KBM-7 (cell line): ENCODE measurements at regions not wholly inside any gene's neighbourhood (a gene's known extent, or its start where the extent isn't known, plus 50 kb on each side); places are given as distances from the start of the nearest gene placed in this dataset.

Source experiments
- DNase-seq: peaks from one replicate; pipeline ENCODE4 v3.0.0-alpha.2; 2015
- in situ Hi-C: fragments of 300-500 bp; cut with MboI; formaldehyde crosslinking; loops from 2 replicates; pipeline ENCODE4 v1.14.3; 2020; ENCODE audit warnings: low sequenced_read_pairs, low pct_unique_long_range_greater_than_20kb, mixed read lengths

DNA sequence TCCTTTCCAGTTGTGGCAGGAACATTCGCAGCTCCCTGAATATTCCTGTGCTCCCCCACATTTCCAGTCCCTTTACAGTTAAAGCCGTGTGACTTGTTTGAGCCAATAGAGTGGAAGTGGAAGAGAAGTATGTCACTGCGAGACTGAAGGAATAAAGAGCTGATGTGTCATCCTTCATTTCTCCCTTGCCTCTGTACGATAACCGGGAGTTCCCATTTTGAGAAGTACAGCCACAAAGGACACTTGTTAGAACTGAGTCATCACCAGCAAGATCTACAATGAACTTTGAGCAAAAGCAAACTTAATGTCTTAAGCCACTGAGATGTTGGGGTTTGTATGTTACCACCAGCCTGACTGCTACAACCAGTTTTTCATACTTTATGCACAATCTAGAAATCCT lies 92.3 kb downstream of the SPRY1 start:
- peak; percentile 47 for DNase-seq
- in situ Hi-C loops = no loop called here

DNA sequence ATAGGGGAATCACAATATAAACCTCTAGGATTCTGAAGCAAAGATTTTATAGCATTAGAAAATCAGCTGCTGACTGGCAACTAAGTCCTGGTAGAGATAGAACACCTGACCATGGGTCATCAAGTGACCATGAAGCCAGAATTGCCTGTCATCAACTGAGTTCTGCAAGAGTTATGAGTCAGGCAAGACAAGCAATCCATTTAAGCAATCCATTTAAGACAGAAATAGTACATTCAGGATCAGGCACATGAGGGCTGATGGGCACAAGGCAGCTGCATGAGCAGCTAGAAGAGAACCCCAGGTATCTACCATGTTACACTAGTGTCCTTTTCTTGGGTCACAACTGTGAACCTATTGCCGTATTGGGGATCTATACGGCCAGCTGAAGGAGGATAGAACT lies 98.9 kb downstream of the SPRY1 start:
- DNase-seq = no peak

GRCh38 chr4:123496421-123496820 lies 99.8 kb downstream of the SPRY1 start:
- DNase-seq = no peak
- in situ Hi-C loops = no loop called here

More for the DNA sequence above, 98.9 kb downstream of the SPRY1 start:
- in situ Hi-C loops = no loop called here

GRCh38 chr4:123497340-123497739 lies 100.7 kb downstream of the SPRY1 start:
- in situ Hi-C loops = no loop called here
- no peak for DNase-seq

GRCh38 chr4:123501733-123502132 lies 105.1 kb downstream of the SPRY1 start:
- DNase-seq = no peak
- in situ Hi-C loops = no loop called here

DNA sequence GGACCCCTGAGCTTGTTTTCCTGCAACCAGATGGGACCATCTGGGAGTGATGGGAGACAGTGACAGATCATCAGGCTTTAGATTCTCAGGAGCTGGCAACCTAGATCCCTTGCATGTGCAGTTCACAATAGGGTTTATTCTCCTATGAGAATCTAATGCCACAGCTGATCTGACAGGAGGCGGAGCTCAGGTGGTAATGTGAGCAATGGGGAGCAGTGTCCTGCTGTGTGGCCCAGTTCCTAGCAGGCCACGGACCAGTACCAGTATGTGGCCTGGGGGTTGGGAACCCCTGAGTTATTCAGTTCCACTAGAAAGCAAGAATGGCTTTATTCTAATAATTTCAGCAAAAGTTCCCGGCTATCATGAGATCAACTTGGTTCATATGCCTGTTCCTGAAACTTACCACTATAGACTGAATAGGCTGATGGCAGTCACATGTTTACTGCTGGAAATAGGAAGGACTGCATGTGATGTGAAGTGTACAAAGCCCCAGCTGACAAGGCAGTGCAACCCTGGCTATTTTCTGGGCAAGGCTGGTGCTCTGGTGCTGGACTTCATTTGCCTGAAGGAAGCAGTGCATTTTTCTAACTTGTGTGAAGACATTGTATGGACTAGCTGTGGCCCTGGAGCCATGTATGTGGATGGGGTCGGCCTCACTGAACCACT lies 107.2 kb downstream of the SPRY1 start:
- no peak for DNase-seq
- in situ Hi-C loops = no loop called here

GRCh38 chr4:123505095-123506010 lies 108.8 kb downstream of the SPRY1 start:
- peak; percentile 62 for DNase-seq
- in situ Hi-C loops = no loop called here

DNA sequence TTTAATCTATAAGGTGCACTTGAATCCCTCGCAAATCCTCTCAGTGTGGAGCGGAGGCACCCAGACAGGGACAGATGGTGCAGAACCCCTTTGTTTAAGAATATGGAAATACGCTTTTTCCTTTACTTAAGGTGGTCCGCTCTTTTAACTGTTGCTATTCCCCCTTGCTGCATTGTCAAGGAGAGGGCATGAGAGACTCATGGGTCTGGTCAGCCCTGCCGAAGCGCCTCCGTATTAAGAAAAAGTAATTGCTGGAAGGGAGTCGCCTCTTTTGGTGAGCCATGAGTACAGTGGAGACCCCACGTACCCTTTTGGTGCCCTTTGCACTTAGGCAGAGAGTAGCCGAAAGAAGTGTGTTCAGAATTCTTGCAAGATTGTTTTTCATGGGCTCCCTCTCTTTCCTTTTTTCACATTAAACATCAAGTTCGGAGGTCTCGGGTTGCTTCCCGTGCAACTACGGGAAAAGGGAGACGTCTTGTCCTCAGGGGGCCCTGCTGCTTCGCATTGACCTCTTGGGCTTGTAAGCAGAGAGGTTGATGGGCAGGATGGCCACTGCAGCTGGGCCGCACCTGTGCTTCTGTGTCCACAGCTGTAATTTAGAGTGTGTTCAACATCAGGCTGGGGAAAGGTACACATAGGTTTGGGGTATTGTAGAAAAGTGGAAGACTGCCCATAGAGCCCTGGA lies 109.6 kb downstream of the SPRY1 start:
- no peak for DNase-seq
- in situ Hi-C loops = no loop called here

- in situ Hi-C loops = no loop called here
- no peak for DNase-seq
These were observed 110.8 kb downstream of the SPRY1 start for GRCh38 chr4:123507376-123507775.

DNA sequence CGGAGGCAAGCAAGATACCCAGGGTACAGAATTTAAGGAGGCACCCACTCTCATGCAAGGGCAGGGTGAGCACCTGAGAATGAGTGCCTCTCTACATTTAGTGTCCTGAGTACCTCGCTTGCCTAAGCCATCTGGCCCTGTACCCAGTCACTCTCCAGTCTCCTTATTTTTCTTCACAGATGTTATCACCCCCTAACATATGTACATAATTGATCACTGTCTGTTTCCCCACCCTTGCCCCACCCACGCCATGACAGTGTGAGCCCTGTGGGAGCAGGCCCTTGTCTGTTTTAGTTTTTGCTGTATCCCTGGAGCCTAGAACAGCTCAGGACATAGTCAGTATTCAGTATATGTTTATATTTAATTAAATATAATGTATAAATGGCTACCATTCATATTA lies 113.6 kb downstream of the SPRY1 start:
- in situ Hi-C loops = no loop called here
- DNase-seq = no peak

DNA sequence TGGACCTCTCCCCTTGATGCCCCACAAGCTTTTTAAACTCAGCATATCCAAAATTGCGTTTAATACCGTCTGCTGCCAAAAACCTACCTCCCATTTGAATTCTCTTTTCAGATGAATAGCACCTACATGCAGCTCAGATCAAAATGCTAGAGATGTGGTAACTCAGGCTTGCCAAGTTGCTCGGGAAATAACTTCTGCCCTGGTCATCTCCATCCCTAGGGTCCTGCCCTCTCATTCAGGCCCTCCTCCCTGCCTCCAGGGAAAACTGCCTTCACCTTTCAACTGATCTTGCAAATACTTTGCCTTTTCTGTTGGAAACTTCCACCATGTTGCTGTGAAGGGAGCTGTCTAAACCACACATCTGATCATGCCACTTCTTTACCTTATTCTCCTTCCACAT lies 114.1 kb downstream of the SPRY1 start:
- DNase-seq = no peak
- in situ Hi-C loops = no loop called here

- no peak for DNase-seq
- in situ Hi-C loops = no loop called here
These were observed 120.0 kb downstream of the SPRY1 start for GRCh38 chr4:123516576-123516975.

GRCh38 chr4:123517176-123517575 lies 120.6 kb downstream of the SPRY1 start:
- no peak for DNase-seq
- in situ Hi-C loops = no loop called here

DNA sequence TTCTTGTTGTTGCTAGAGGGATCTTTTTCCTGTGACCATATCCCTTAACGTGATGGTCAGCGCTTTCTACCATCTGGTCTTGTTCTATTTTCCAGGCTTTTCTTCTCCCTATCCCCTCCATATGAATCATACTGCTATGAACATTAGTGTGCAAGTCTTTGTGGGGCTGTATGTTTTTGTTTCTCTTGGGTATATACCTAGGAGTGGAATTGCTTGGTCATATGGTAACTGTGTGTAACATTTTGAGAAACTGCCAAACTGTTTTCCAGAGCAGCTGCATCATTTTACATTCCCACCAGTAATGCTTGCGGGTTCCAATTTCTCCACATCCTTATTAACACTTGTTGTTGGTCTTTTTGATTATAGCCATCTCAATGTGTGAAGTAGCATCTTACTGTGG lies 121.4 kb downstream of the SPRY1 start:
- no peak for DNase-seq
- in situ Hi-C loops = no loop called here

DNA sequence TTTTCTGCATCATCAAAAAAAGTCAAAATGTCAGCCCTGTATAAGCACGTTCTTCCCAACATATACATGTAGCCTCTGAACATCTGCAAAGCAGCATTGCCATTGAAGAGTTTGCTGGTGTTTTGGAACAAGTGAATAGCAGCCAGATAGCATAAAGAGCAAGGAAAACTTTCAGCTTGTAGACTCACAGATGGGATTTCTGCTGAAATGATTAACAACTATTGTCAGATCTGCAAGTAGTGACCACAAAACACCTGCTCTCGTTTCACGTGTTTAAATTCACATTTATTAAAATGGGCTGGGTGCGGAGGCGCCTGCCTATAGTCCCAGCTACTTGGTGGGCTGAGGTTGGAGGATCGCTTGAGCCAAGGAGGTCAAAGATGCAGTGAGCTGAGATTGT lies 123.7 kb downstream of the SPRY1 start:
- in situ Hi-C loops = no loop called here
- DNase-seq = no peak

DNA sequence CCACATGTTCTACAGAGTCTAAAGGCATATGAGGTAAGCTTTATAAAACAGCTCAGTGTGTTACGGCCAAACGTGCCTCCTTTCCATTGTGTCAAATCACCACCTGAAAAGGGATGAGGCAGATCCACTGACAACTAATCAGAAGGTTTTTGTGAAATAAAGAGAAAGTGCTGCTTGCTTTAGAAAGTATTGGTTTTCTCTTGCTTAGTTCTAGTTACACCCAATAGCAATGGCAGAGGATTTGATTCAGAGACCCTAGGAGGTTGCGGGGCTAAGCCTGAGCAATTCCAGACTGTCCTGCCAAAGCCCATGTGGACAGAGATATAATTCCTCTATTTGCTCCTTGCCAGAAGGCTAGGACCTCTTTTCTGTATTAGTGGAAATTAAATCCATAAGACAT lies 125.5 kb downstream of the SPRY1 start:
- in situ Hi-C loops = no loop called here
- no peak for DNase-seq

DNA sequence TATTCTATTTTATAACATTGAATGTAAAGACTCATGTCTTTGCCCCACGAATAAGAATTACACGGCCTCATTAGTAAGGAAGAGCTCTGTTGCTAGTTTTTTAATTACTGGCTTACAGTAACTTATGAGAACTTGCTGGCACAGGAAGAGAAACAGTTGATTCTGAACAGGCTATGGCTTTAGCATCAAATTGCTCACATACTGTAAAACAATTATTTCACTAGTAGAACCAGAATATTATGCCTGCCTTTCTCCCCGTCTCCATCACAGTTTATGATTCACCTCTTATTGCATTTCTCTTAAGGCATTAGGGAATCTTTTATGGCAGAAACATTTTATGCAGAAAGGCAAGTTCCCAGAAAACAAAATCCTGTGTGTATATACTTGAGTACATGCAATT lies 126.1 kb downstream of the SPRY1 start:
- no peak for DNase-seq

GRCh38 chr4:123524958-123525628 lies 128.5 kb downstream of the SPRY1 start:
- in situ Hi-C loops = no loop called here
- no peak for DNase-seq

More for the DNA sequence above, 126.1 kb downstream of the SPRY1 start:
- in situ Hi-C loops = no loop called here

DNA sequence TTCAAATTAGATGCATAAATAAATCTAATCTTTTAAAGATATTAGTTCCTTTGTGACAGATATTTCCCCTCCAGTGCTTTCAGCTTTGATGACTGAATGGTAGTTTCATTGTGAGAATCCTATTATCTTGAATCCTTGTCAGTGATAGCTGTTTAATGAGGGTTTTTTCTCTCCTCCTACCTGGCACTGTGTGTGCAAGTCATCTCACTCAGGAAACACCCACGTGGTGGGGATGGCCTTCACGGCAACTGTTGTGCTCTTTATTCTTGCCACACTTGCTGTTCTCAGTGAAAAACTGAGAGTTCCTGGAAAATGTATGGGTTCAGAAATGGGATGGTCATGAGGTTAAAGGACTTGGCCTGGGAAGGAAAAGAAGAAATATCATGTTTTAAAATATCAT lies 129.9 kb downstream of the SPRY1 start:
- no peak for DNase-seq
- in situ Hi-C loops = no loop called here
